ENCODE measurements at regions not wholly inside any gene's neighbourhood (a gene's known extent, or its start where the extent isn't known, plus 50 kb on each side); places are given as distances from the start of the nearest gene placed in this dataset.

GRCh38 chr1:112056354-112056753, 66.9 kb upstream of the KCND3 start:
- Histone ChIP-seq H3K9me3 (ENCODE audit: control insufficient read depth, insufficient read depth, low read depth, low read length) (no peaks in the 10 kb centered on the region), H3K4me1 (ENCODE audit: control insufficient read depth, extremely low read depth, insufficient read depth, low read length) (no peaks in the 10 kb centered on the region), H3K4me2 (ENCODE audit: extremely low read depth, insufficient read depth, low read length) (no peak overlapping the region), H3K27ac (ENCODE audit: insufficient read depth, low read length) (no peak overlapping the region), H3K27me3 (ENCODE audit: control insufficient read depth, insufficient read depth, low read length) (no peaks in the 10 kb centered on the region), H4K20me1 (ENCODE audit: control insufficient read depth, extremely low read depth, insufficient read depth, low read length) (no peaks in the 10 kb centered on the region), H3K36me3 (ENCODE audit: control insufficient read depth, insufficient read depth, low read length) (no peaks in the 10 kb centered on the region), H3K4me3 (replicated peaks in 1 of 4; ENCODE audit: control extremely low read depth in 1 of 4, insufficient read depth in 1 of 4, low read depth in 3 of 4, low read length in 4 of 4) (no peak overlapping the region), H2AFZ (ENCODE audit: low read length) (no peak overlapping the region), H3K79me2 (ENCODE audit: control insufficient read depth, insufficient read depth, low read length) (no peaks in the 10 kb centered on the region), H3K9ac (ENCODE audit: insufficient read depth, low read length) (no peak overlapping the region)
- DNase-seq (ENCODE audit: low read depth in 2 of 2), result no peak
- TF ChIP-seq EZH2 (IDR thresholded peaks at IDR 0.05; ENCODE audit: low read length, missing control alignments), result no peak
- TF ChIP-seq CTCF (conservative IDR thresholded peaks at IDR 0.05 in 1 of 2, IDR thresholded peaks at IDR 0.05 in 1 of 2; ENCODE audit: low read depth in 1 of 2, low read length in 2 of 2), result no peak

GRCh38 chr1:112057736-112058135, 68.3 kb upstream of the KCND3 start:
- Histone ChIP-seq H3K27ac (ENCODE audit: insufficient read depth, low read length) (no peak overlapping the region), H3K36me3 (ENCODE audit: control insufficient read depth, insufficient read depth, low read length) (no peaks in the 10 kb centered on the region), H4K20me1 (ENCODE audit: control insufficient read depth, extremely low read depth, insufficient read depth, low read length) (no peaks in the 10 kb centered on the region), H3K79me2 (ENCODE audit: control insufficient read depth, insufficient read depth, low read length) (no peaks in the 10 kb centered on the region), H3K4me2 (ENCODE audit: extremely low read depth, insufficient read depth, low read length) (no peak overlapping the region), H3K27me3 (ENCODE audit: control insufficient read depth, insufficient read depth, low read length) (no peaks in the 10 kb centered on the region), H3K4me3 (replicated peaks in 1 of 4; ENCODE audit: control extremely low read depth in 1 of 4, insufficient read depth in 1 of 4, low read depth in 3 of 4, low read length in 4 of 4) (no peak overlapping the region), H3K9me3 (ENCODE audit: control insufficient read depth, insufficient read depth, low read depth, low read length) (no peaks in the 10 kb centered on the region), H2AFZ (ENCODE audit: low read length) (no peak overlapping the region), H3K9ac (ENCODE audit: insufficient read depth, low read length) (no peak overlapping the region), H3K4me1 (ENCODE audit: control insufficient read depth, extremely low read depth, insufficient read depth, low read length) (no peaks in the 10 kb centered on the region)
- TF ChIP-seq CTCF (conservative IDR thresholded peaks at IDR 0.05 in 1 of 2, IDR thresholded peaks at IDR 0.05 in 1 of 2; ENCODE audit: low read depth in 1 of 2, low read length in 2 of 2) (no peak), EZH2 (IDR thresholded peaks at IDR 0.05; ENCODE audit: low read length, missing control alignments) (no peak)
- no peak for DNase-seq (ENCODE audit: low read depth in 2 of 2)

GRCh38 chr1:112058815-112059450, 69.5 kb upstream of the KCND3 start:
- H3K27ac ChIP-seq (ENCODE audit: insufficient read depth, low read length), result no peak overlapping the region
- no peak for TF ChIP-seq CTCF (conservative IDR thresholded peaks at IDR 0.05 in 1 of 2, IDR thresholded peaks at IDR 0.05 in 1 of 2; ENCODE audit: low read depth in 1 of 2, low read length in 2 of 2)
- TF ChIP-seq EZH2 (IDR thresholded peaks at IDR 0.05; ENCODE audit: low read length, missing control alignments), result no peak

More at GRCh38 chr1:112058815-112059450, 69.5 kb upstream of the KCND3 start:
- Histone ChIP-seq H3K4me2 (ENCODE audit: extremely low read depth, insufficient read depth, low read length) (no peak overlapping the region), H4K20me1 (ENCODE audit: control insufficient read depth, extremely low read depth, insufficient read depth, low read length) (no peaks in the 10 kb centered on the region), H3K4me3 (replicated peaks in 1 of 4; ENCODE audit: control extremely low read depth in 1 of 4, insufficient read depth in 1 of 4, low read depth in 3 of 4, low read length in 4 of 4) (no peak overlapping the region), H3K36me3 (ENCODE audit: control insufficient read depth, insufficient read depth, low read length) (no peaks in the 10 kb centered on the region), H3K9ac (ENCODE audit: insufficient read depth, low read length) (no peak overlapping the region), H3K79me2 (ENCODE audit: control insufficient read depth, insufficient read depth, low read length) (no peaks in the 10 kb centered on the region), H3K27me3 (ENCODE audit: control insufficient read depth, insufficient read depth, low read length) (no peaks in the 10 kb centered on the region), H3K4me1 (ENCODE audit: control insufficient read depth, extremely low read depth, insufficient read depth, low read length) (no peaks in the 10 kb centered on the region), H2AFZ (ENCODE audit: low read length) (no peak overlapping the region), H3K9me3 (ENCODE audit: control insufficient read depth, insufficient read depth, low read depth, low read length) (no peaks in the 10 kb centered on the region)
- DNase-seq (ENCODE audit: low read depth in 2 of 2), result no peak

Measured in fibroblast of lung (primary cell).